HepG2 (cell line): ENCODE measurements at regions not wholly inside any gene's neighbourhood (a gene's known extent, or its start where the extent isn't known, plus 50 kb on each side); places are given as distances from the start of the nearest gene placed in this dataset.
"Not testable (repeated sequence)": the region's sequence is repeated elsewhere in the genome, so short reads cannot be mapped to it uniquely, and the experiment has no call there.

ENCODE experiments used
- ATAC-seq: fragments of 200-7000 bp; cut with Tn5 transposase; 3 replicates; pipeline ENCODE4 v1.9.1; 2020; ENCODE audit warnings: mild to moderate bottlenecking, moderate library complexity
- BruUV-seq: library from RNA; stranded (reverse); fragments of 400-500 nt; replicated peaks from 2 replicates; lab custom pipeline; 2021; lab: Mats Ljungman, UMichigan
- CTCF ChIA-PET: fragments of 300-600 bp; formaldehyde crosslinking; extraction: SDS; loops from one replicate; lab custom pipeline; 2021; ENCODE audit warnings: low total read pairs, inconsistent platforms, low intra/inter-chr PET ratio; lab: Yijun Ruan, JAX
- POLR2A ChIA-PET: fragments of 350-600 bp; sonication (Branson Sonifier 250); formaldehyde crosslinking; loops from one replicate; lab custom pipeline; 2020; ENCODE audit warnings: antibody characterized with exemption, inconsistent platforms; lab: Yijun Ruan, JAX
- DNase-seq: peaks from one replicate; pipeline ENCODE4 v3.0.0-alpha.2; 2015; ENCODE audit warnings: low spot score
- FAIRE-seq: peaks from 3 replicates; lab custom pipeline; 2011; peaks lifted over from hg19 to GRCh38; lab: Jason Lieb, UNC
- H2AFZ ChIP-seq: one replicate; pipeline ENCODE4 v1.6.1; 2011; ENCODE audit warnings: low read length, inconsistent platforms
- H3K27ac ChIP-seq: fragments of 300-600 bp; 3 replicates; pipeline ENCODE4 v1.8.0; 2011; ENCODE audit warnings: mixed run types, mild to moderate bottlenecking, mixed read lengths, low read length, inconsistent platforms; ENCODE audit not compliant: insufficient read depth; ENCODE audit errors: extremely low read length
- H3K27me3 ChIP-seq, 2 experiments: fragments of 200-600 bp in 1 of 2; 2 replicates in 1 of 2; 3 replicates in 1 of 2; pipeline versions ENCODE4 v1.6.0 to v1.8.0; 2011; ENCODE audit warnings: low read length in 2 of 2, mild to moderate bottlenecking in 2 of 2, moderate library complexity in 2 of 2, inconsistent platforms in 1 of 2; ENCODE audit not compliant: insufficient read depth in 2 of 2, control insufficient read depth in 1 of 2
- H3K36me3 ChIP-seq, 2 experiments: fragments of 200-600 bp in 1 of 2; replicated peaks in 1 of 2; 2 replicates in 1 of 2; 3 replicates in 1 of 2; pipeline versions ENCODE4 v1.5.1 to v1.8.0; 2011; ENCODE audit warnings: low read length in 2 of 2, inconsistent platforms in 1 of 2; ENCODE audit not compliant: insufficient read depth in 2 of 2, control insufficient read depth in 1 of 2
- H3K4me1 ChIP-seq: 2 replicates; pipeline ENCODE4 v1.5.1; 2012; ENCODE audit warnings: low read length, inconsistent platforms; ENCODE audit not compliant: insufficient read depth
- H3K4me2 ChIP-seq: 2 replicates; pipeline ENCODE4 v1.6.0; 2011; ENCODE audit warnings: low read depth, low read length, inconsistent platforms
- H3K4me3 ChIP-seq, 3 experiments: fragments of 200-600 bp in 1 of 3; sonication (generic), shearing (Covaris generic) in 1 of 3; replicated peaks in 1 of 3; 2 replicates each; pipeline ENCODE4 v1.5.1; 2011 to 2016; ENCODE audit warnings: low read length in 3 of 3, inconsistent platforms in 2 of 3, low read depth in 2 of 3, mild to moderate bottlenecking in 2 of 3, control low read depth in 1 of 3, mixed read lengths in 1 of 3; ENCODE audit not compliant: insufficient read depth in 1 of 3
- H3K79me2 ChIP-seq: one replicate; pipeline ENCODE4 v1.6.1; 2011; ENCODE audit warnings: low read length, inconsistent platforms; ENCODE audit not compliant: insufficient read depth
- H3K9ac ChIP-seq: 2 replicates; pipeline ENCODE4 v1.6.0; 2011; ENCODE audit warnings: mild to moderate bottlenecking, low read depth, low read length, inconsistent platforms; ENCODE audit not compliant: insufficient read depth
- H3K9me3 ChIP-seq: 2 replicates; pipeline ENCODE4 v1.5.1; 2012; ENCODE audit warnings: mild to moderate bottlenecking, low read length
- H4K20me1 ChIP-seq: 2 replicates; pipeline ENCODE4 v1.6.0; 2011; ENCODE audit warnings: inconsistent platforms, mild to moderate bottlenecking, low read length, moderate library complexity; ENCODE audit not compliant: insufficient read depth
- CTCF ChIP-seq: sonication (generic); formaldehyde crosslinking; IDR thresholded peaks from 2 replicates; pipeline ENCODE4 v1.5.0; 2020; ENCODE audit warnings: mild to moderate bottlenecking, missing genetic modification reagents, moderate library complexity
- WGBS: methylation state at CpG from one replicate; pipeline ENCODE4 v1.1.6; 2017; ENCODE audit warnings: low lambda C conversion rate; 5-methylcytosine and 5-hydroxymethylcytosine counted together
- in situ Hi-C: cut with HindIII; loops from 2 replicates; pipeline ENCODE4 v1.10.0; 2017; ENCODE audit warnings: low pct_unique_long_range_greater_than_20kb; ENCODE audit not compliant: extremely low pct_ligation_motif_present
- intact Hi-C: fragments of 100-400 bp; cut with micrococcal nuclease; formaldehyde crosslinking; loops from one replicate; pipeline ENCODE4 v1.10.0; 2022; ENCODE audit not compliant: unreplicated experiment

- H3K27ac ChIP-seq, H3K27me3 ChIP-seq, in situ Hi-C loops, H3K79me2 ChIP-seq, H4K20me1 ChIP-seq, POLR2A ChIA-PET, H3K9ac ChIP-seq, intact Hi-C loops, H3K9me3 ChIP-seq, H3K36me3 ChIP-seq, H3K4me2 ChIP-seq, BruUV-seq, H3K4me3 ChIP-seq, CTCF ChIA-PET, H2AFZ ChIP-seq, DNase-seq, H3K4me1 ChIP-seq: not testable (repeated sequence)
- TF ChIP-seq CTCF: peak; percentile 61
- ATAC-seq (peak; percentile 100), FAIRE-seq (peak; percentile 60)
- WGBS: no CpG with 5 or more reads among the region's 9 CpGs
Measured at GRCh38 chr2:89160306-89160705, 468.8 kb downstream of the RPIA start.

- 5% methylated on average over 2 of the region's 2 CpGs for WGBS
- H3K9me3 ChIP-seq, DNase-seq, H3K4me2 ChIP-seq, FAIRE-seq, H3K27me3 ChIP-seq, H3K36me3 ChIP-seq, H3K79me2 ChIP-seq, POLR2A ChIA-PET, ATAC-seq, H3K4me3 ChIP-seq, CTCF ChIA-PET, H2AFZ ChIP-seq, intact Hi-C loops, BruUV-seq, H3K9ac ChIP-seq, in situ Hi-C loops, H4K20me1 ChIP-seq, H3K27ac ChIP-seq, H3K4me1 ChIP-seq: not testable (repeated sequence)
Measured at GRCh38 chr2:89161626-89162025, 470.2 kb downstream of the RPIA start.

DNA sequence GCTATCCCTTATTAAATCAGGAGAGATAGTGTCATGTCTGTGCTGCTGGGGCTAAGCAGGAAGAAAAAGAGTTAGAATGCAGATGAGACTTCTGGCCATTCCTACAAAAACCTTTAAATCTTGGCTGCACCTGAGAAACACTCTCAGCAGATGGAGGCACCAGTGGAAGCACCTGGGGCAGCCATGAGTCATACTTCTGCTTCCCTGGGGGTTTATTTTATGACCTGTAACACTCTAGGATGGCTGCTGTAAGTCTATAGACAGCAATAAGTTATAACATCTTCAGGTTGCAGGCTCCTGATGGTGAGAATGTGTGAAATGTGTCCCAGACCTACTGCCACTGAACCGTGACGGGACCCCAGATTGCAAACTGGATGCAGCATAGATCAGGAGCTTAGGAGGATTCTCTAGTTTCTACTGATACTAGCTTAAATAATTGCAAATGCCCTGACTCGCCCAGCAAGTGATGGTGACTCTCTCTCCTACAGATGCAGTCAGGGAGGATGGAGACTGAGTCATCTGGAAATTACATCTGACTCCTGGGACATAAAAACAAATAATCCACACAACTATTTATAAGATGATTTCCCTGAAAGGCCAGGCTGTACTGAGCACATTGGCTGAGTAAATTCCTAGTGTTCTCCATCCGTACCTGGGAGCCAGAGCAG is 479.2 kb downstream of the RPIA start:
- H3K4me3 ChIP-seq, H3K4me1 ChIP-seq, DNase-seq, FAIRE-seq, intact Hi-C loops, H3K4me2 ChIP-seq, H3K9me3 ChIP-seq, H3K36me3 ChIP-seq, H2AFZ ChIP-seq, ATAC-seq, H3K27me3 ChIP-seq, H3K27ac ChIP-seq, H3K79me2 ChIP-seq, H3K9ac ChIP-seq, POLR2A ChIA-PET, CTCF ChIA-PET, in situ Hi-C loops, H4K20me1 ChIP-seq, BruUV-seq: not testable (repeated sequence)
- 0% methylated on average over 2 of the region's 4 CpGs for WGBS

- not testable (repeated sequence) for FAIRE-seq
Measured at GRCh38 chr2:89171174-89171519, 479.7 kb downstream of the RPIA start.

More at GRCh38 chr2:89171174-89171519, 479.7 kb downstream of the RPIA start:
- POLR2A ChIA-PET, H3K36me3 ChIP-seq, H3K4me2 ChIP-seq, H3K9ac ChIP-seq, H3K27ac ChIP-seq, H3K4me3 ChIP-seq, H3K27me3 ChIP-seq, in situ Hi-C loops, intact Hi-C loops, H2AFZ ChIP-seq, CTCF ChIA-PET, H3K9me3 ChIP-seq, DNase-seq, H4K20me1 ChIP-seq, ATAC-seq, BruUV-seq, H3K79me2 ChIP-seq, H3K4me1 ChIP-seq: not testable (repeated sequence)
- WGBS: 0% methylated on average over 1 of the region's 1 CpG
